ENCODE measurements at regions not wholly inside any gene's neighbourhood (a gene's known extent, or its start where the extent isn't known, plus 50 kb on each side); places are given as distances from the start of the nearest gene placed in this dataset.

DNA sequence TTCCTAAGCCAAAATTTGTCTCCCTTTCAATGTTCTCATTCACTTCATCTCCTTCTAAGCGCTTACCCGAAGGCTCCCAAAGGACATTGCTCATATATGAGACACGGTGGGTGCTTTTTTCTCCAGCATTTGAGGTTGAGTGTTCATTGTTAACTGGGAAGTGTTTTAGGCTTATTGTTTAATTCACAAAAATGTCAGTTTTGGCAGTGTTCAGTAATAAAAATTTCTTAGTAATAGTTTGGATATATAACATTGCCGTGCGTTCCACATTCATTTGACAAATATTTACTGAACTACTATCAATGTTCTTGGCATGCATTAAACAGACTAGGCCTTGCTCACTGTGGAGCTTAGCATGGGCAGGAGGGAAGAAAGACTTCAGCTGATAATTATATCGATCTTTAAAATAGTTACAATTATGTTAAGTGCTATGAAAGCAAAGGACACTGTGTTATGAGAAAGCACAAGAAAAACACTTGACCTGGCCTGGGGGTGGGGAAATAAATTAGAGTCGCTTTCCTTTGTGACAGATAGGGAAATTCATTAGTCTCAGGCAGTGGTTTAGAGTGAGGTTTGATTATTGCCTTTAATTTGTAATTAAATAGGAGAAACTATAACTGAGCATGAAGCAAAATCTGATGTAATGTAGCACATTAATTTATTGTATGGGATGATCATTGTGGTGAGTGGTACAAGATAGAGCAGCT lies 82.2 kb upstream of the DOCK10 start:
- TF ChIP-seq, protein P1, sequence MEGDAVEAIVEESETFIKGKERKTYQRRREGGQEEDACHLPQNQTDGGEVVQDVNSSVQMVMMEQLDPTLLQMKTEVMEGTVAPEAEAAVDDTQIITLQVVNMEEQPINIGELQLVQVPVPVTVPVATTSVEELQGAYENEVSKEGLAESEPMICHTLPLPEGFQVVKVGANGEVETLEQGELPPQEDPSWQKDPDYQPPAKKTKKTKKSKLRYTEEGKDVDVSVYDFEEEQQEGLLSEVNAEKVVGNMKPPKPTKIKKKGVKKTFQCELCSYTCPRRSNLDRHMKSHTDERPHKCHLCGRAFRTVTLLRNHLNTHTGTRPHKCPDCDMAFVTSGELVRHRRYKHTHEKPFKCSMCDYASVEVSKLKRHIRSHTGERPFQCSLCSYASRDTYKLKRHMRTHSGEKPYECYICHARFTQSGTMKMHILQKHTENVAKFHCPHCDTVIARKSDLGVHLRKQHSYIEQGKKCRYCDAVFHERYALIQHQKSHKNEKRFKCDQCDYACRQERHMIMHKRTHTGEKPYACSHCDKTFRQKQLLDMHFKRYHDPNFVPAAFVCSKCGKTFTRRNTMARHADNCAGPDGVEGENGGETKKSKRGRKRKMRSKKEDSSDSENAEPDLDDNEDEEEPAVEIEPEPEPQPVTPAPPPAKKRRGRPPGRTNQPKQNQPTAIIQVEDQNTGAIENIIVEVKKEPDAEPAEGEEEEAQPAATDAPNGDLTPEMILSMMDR (IDR thresholded peaks at IDR 0.05): no peak
- TF ChIP-seq EZH2phosphoT487 (IDR thresholded peaks at IDR 0.05) (no peak), EZH2 (IDR thresholded peaks at IDR 0.05) (no peak)
